ENCODE measurements at regions not wholly inside any gene's neighbourhood (a gene's known extent, or its start where the extent isn't known, plus 50 kb on each side); places are given as distances from the start of the nearest gene placed in this dataset.

DNA sequence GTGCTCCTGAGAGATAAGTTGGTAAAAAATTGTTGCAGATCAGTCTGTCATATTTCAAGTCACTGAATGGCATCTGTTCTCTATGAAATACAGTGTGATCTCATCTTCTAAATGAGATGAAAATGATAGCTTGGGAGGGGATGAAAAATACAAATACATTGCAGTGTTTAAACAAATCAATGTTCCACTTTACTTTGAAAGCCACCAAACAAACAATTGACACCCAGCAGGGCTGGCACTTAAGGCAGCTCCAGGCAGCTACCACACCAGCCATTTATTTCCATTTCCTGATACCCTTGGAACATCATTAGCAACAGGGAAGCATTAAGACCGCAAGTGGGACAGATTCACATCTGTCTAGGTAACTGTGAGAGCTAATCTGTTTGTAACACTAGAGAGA lies 827.6 kb upstream of the KIF2B start:
- no peak overlapping the region for H3K27ac ChIP-seq (ENCODE audit: insufficient read depth, low read length)
- no peak overlapping the region for H3K4me2 ChIP-seq (ENCODE audit: extremely low read depth, insufficient read depth, low read length)
- DNase-seq (ENCODE audit: low read depth in 2 of 2): no peak
- TF ChIP-seq, protein P1, sequence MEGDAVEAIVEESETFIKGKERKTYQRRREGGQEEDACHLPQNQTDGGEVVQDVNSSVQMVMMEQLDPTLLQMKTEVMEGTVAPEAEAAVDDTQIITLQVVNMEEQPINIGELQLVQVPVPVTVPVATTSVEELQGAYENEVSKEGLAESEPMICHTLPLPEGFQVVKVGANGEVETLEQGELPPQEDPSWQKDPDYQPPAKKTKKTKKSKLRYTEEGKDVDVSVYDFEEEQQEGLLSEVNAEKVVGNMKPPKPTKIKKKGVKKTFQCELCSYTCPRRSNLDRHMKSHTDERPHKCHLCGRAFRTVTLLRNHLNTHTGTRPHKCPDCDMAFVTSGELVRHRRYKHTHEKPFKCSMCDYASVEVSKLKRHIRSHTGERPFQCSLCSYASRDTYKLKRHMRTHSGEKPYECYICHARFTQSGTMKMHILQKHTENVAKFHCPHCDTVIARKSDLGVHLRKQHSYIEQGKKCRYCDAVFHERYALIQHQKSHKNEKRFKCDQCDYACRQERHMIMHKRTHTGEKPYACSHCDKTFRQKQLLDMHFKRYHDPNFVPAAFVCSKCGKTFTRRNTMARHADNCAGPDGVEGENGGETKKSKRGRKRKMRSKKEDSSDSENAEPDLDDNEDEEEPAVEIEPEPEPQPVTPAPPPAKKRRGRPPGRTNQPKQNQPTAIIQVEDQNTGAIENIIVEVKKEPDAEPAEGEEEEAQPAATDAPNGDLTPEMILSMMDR (conservative IDR thresholded peaks at IDR 0.05 in 1 of 2, IDR thresholded peaks at IDR 0.05 in 1 of 2; ENCODE audit: low read depth in 1 of 2, low read length in 2 of 2): no peak
- no peak for TF ChIP-seq EZH2 (IDR thresholded peaks at IDR 0.05; ENCODE audit: low read length, missing control alignments)
- H3K36me3 ChIP-seq (ENCODE audit: control insufficient read depth, insufficient read depth, low read length): no peaks in the 10 kb centered on the region
- H3K4me1 ChIP-seq (ENCODE audit: control insufficient read depth, extremely low read depth, insufficient read depth, low read length): no peaks in the 10 kb centered on the region
- H4K20me1 ChIP-seq (ENCODE audit: control insufficient read depth, extremely low read depth, insufficient read depth, low read length): no peaks in the 10 kb centered on the region
- no peaks in the 10 kb centered on the region for H3K79me2 ChIP-seq (ENCODE audit: control insufficient read depth, insufficient read depth, low read length)
- no peaks in the 10 kb centered on the region for H3K9me3 ChIP-seq (ENCODE audit: control insufficient read depth, insufficient read depth, low read depth, low read length)
- H2AFZ ChIP-seq (ENCODE audit: low read length): no peak overlapping the region
- H3K27me3 ChIP-seq (ENCODE audit: control insufficient read depth, insufficient read depth, low read length): no peaks in the 10 kb centered on the region
- no peak overlapping the region for H3K9ac ChIP-seq (ENCODE audit: insufficient read depth, low read length)
- no peak overlapping the region for H3K4me3 ChIP-seq (replicated peaks in 1 of 4; ENCODE audit: control extremely low read depth in 1 of 4, insufficient read depth in 1 of 4, low read depth in 3 of 4, low read length in 4 of 4)

DNA sequence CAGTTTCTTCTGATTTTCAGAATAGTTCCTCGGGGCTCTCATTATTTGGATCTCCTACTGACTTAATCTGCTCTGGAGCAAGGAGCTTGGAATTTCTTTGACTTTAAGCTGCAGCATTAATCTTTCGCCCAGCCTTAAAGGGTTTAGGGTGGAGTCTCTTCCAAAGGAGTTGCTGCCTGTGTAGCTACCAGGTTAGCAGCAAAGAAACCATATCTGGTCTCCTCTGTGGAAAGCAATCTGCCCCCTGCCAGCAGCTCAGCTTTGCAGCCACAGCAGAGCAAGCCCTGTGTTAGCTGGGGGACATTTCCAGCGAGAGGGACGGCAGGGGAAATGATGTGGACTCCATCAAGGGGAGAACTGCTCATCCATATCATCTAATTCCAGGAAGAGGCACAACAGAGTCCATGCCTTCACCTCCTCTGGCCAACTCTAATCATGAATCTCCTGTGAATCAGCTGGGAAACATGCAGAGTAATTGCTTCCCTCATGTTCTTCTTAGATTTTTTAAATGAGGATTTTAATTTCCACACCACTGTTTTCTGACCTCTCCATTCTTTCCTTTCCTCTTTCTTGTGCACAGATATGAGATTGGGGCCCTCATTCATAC lies 827.6 kb upstream of the CA10 start:
- H3K27ac ChIP-seq (ENCODE audit: insufficient read depth, low read length): no peak overlapping the region
- no peaks in the 10 kb centered on the region for H3K79me2 ChIP-seq (ENCODE audit: control insufficient read depth, insufficient read depth, low read length)
- H3K4me1 ChIP-seq (ENCODE audit: control insufficient read depth, extremely low read depth, insufficient read depth, low read length): no peaks in the 10 kb centered on the region
- H3K4me3 ChIP-seq (replicated peaks in 1 of 4; ENCODE audit: control extremely low read depth in 1 of 4, insufficient read depth in 1 of 4, low read depth in 3 of 4, low read length in 4 of 4): no peak overlapping the region
- no peaks in the 10 kb centered on the region for H3K27me3 ChIP-seq (ENCODE audit: control insufficient read depth, insufficient read depth, low read length)
- no peak for DNase-seq (ENCODE audit: low read depth in 2 of 2)
- no peaks in the 10 kb centered on the region for H4K20me1 ChIP-seq (ENCODE audit: control insufficient read depth, extremely low read depth, insufficient read depth, low read length)
- TF ChIP-seq EZH2 (IDR thresholded peaks at IDR 0.05; ENCODE audit: low read length, missing control alignments): no peak
- TF ChIP-seq, protein P1 (conservative IDR thresholded peaks at IDR 0.05 in 1 of 2, IDR thresholded peaks at IDR 0.05 in 1 of 2; ENCODE audit: low read depth in 1 of 2, low read length in 2 of 2): no peak
- H3K36me3 ChIP-seq (ENCODE audit: control insufficient read depth, insufficient read depth, low read length): no peaks in the 10 kb centered on the region
- no peak overlapping the region for H3K9ac ChIP-seq (ENCODE audit: insufficient read depth, low read length)
- H2AFZ ChIP-seq (ENCODE audit: low read length): no peak overlapping the region
- H3K9me3 ChIP-seq (ENCODE audit: control insufficient read depth, insufficient read depth, low read depth, low read length): no peaks in the 10 kb centered on the region
- no peak overlapping the region for H3K4me2 ChIP-seq (ENCODE audit: extremely low read depth, insufficient read depth, low read length)

DNA sequence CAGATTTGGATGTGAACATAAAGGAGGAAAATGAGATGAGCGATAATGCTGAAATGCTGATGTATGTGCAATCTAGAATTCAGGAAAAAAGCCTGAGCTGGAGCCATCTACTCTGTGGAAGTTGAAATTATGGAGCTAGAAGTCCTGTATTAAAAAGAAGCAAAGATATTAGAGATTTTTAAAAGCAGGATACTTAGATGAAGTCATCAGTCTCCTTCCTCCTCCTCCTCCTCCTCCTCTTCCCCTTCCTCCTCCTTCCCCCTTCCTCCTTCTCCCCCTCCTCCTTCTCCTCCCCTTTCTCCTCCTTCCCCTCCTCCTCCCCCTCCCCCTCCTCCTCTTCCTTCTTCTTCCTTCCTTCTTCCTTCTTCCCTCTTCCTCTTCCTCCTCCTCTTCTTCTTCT lies 823.8 kb upstream of the CA10 start:
- TF ChIP-seq, protein P1 (conservative IDR thresholded peaks at IDR 0.05 in 1 of 2, IDR thresholded peaks at IDR 0.05 in 1 of 2; ENCODE audit: low read depth in 1 of 2, low read length in 2 of 2): no peak
- no peak for TF ChIP-seq EZH2 (IDR thresholded peaks at IDR 0.05; ENCODE audit: low read length, missing control alignments)
- Histone ChIP-seq H3K4me2 (ENCODE audit: extremely low read depth, insufficient read depth, low read length) (no peak overlapping the region), H3K4me3 (replicated peaks in 1 of 4; ENCODE audit: control extremely low read depth in 1 of 4, insufficient read depth in 1 of 4, low read depth in 3 of 4, low read length in 4 of 4) (no peak overlapping the region), H4K20me1 (ENCODE audit: control insufficient read depth, extremely low read depth, insufficient read depth, low read length) (no peaks in the 10 kb centered on the region), H3K9me3 (ENCODE audit: control insufficient read depth, insufficient read depth, low read depth, low read length) (no peaks in the 10 kb centered on the region), H3K36me3 (ENCODE audit: control insufficient read depth, insufficient read depth, low read length) (no peaks in the 10 kb centered on the region), H3K27ac (ENCODE audit: insufficient read depth, low read length) (no peak overlapping the region), H2AFZ (ENCODE audit: low read length) (no peak overlapping the region), H3K79me2 (ENCODE audit: control insufficient read depth, insufficient read depth, low read length) (no peaks in the 10 kb centered on the region), H3K9ac (ENCODE audit: insufficient read depth, low read length) (no peak overlapping the region), H3K27me3 (ENCODE audit: control insufficient read depth, insufficient read depth, low read length) (no peaks in the 10 kb centered on the region), H3K4me1 (ENCODE audit: control insufficient read depth, extremely low read depth, insufficient read depth, low read length) (no peaks in the 10 kb centered on the region)
- no peak for DNase-seq (ENCODE audit: low read depth in 2 of 2)
